ENCODE measurements at regions not wholly inside any gene's neighbourhood (a gene's known extent, or its start where the extent isn't known, plus 50 kb on each side); places are given as distances from the start of the nearest gene placed in this dataset.

GRCh38 chr13:104198801-104199200 is 1132.6 kb upstream of the SLC10A2 start:
- TF ChIP-seq POLR2A (IDR thresholded peaks at IDR 0.05; ENCODE audit: low read depth, low read length), result no peak
- no peak for TF ChIP-seq SPI1 (IDR thresholded peaks at IDR 0.05; ENCODE audit: low read depth, low read length)
- no peak for TF ChIP-seq TAF1 (IDR thresholded peaks at IDR 0.05; ENCODE audit: low read depth, low read length)
- no peak for TF ChIP-seq POLR2AphosphoS5 (IDR thresholded peaks at IDR 0.05; ENCODE audit: low read depth, low read length)
- TF ChIP-seq POU2F2 (IDR thresholded peaks at IDR 0.05; ENCODE audit: low read depth, low read length), result no peak

Measured in GM12891 (cell line).